HG02885 (cell line): ENCODE measurements at regions not wholly inside any gene's neighbourhood (a gene's known extent, or its start where the extent isn't known, plus 50 kb on each side); places are given as distances from the start of the nearest gene placed in this dataset.
"Not testable (repeated sequence)": the region's sequence is repeated elsewhere in the genome, so short reads cannot be mapped to it uniquely, and the experiment has no call there.

ENCODE experiments used
- ATAC-seq: cut with Tn5 transposase; IDR thresholded peaks from one replicate; pipeline ENCODE4 v1.9.1; 2021; ENCODE audit warnings: mild to moderate bottlenecking; ENCODE audit not compliant: unreplicated experiment, poor library complexity

GRCh38 chr18:60067426-60068210 lies 167.8 kb downstream of the PMAIP1 start:
- ATAC-seq, result no peak

- ATAC-seq, result no peak
Observed at GRCh38 chr18:60066219-60066975, 166.6 kb downstream of the PMAIP1 start.

- ATAC-seq, result no peak
Observed at GRCh38 chr18:60064271-60064670, 164.5 kb downstream of the PMAIP1 start.

- not testable (repeated sequence) for ATAC-seq
Observed at GRCh38 chr18:60062831-60063230, 163.0 kb downstream of the PMAIP1 start.

- no peak for ATAC-seq
Observed at GRCh38 chr18:60062396-60062795, 162.6 kb downstream of the PMAIP1 start.

- no peak for ATAC-seq
Observed at GRCh38 chr18:60060578-60060977, 160.8 kb downstream of the PMAIP1 start.

- ATAC-seq, result no peak
Observed at GRCh38 chr18:60060026-60060425, 160.2 kb downstream of the PMAIP1 start.

GRCh38 chr18:60059216-60059615 lies 159.4 kb downstream of the PMAIP1 start:
- ATAC-seq, result no peak

GRCh38 chr18:60053747-60054304 lies 154.0 kb downstream of the PMAIP1 start:
- peak; percentile 69 for ATAC-seq

GRCh38 chr18:60050821-60051220 lies 151.0 kb downstream of the PMAIP1 start:
- ATAC-seq, result no peak

- ATAC-seq, result no peak
Observed at GRCh38 chr18:60049172-60049571, 149.4 kb downstream of the PMAIP1 start.

GRCh38 chr18:60047556-60047955 lies 147.8 kb downstream of the PMAIP1 start:
- ATAC-seq, result no peak

GRCh38 chr18:60044290-60045006 lies 144.7 kb downstream of the PMAIP1 start:
- ATAC-seq, result no peak

GRCh38 chr18:60040971-60041370 lies 141.2 kb downstream of the PMAIP1 start:
- no peak for ATAC-seq

GRCh38 chr18:60038731-60039130 lies 138.9 kb downstream of the PMAIP1 start:
- ATAC-seq, result no peak

- ATAC-seq, result no peak
Observed at GRCh38 chr18:60027397-60027796, 127.6 kb downstream of the PMAIP1 start.

- no peak for ATAC-seq
Observed at GRCh38 chr18:60024857-60025256, 125.1 kb downstream of the PMAIP1 start.

- no peak for ATAC-seq
Observed at GRCh38 chr18:60024345-60024744, 124.5 kb downstream of the PMAIP1 start.

GRCh38 chr18:60022671-60023276 lies 123.0 kb downstream of the PMAIP1 start:
- no peak for ATAC-seq

GRCh38 chr18:60021556-60021955 lies 121.8 kb downstream of the PMAIP1 start:
- ATAC-seq, result no peak
